DMS53 treated with DMSO at 0.1 percent for 48 hours (cell line): ENCODE measurements at regions not wholly inside any gene's neighbourhood (a gene's known extent, or its start where the extent isn't known, plus 50 kb on each side); places are given as distances from the start of the nearest gene placed in this dataset.
"Not testable (repeated sequence)": the region's sequence is repeated elsewhere in the genome, so short reads cannot be mapped to it uniquely, and the experiment has no call there.

Experiments used
- DNase-seq: peaks from one replicate; lab custom pipeline; 2025; ENCODE audit not compliant: unreplicated experiment; lab: John Stamatoyannopoulos, UW

GRCh38 chr3:177356113-177356512 is 158.8 kb upstream of the TBL1XR1 start:
- DNase-seq, result no peak

GRCh38 chr3:177356952-177357351 is 159.7 kb upstream of the TBL1XR1 start:
- no peak for DNase-seq

- no peak for DNase-seq
These were observed 160.2 kb upstream of the TBL1XR1 start for GRCh38 chr3:177357352-177358090.

- peak; percentile 42 for DNase-seq
These were observed 161.1 kb upstream of the TBL1XR1 start for GRCh38 chr3:177358091-177358976.

GRCh38 chr3:177358977-177359592 is 161.8 kb upstream of the TBL1XR1 start:
- peak; percentile 24 for DNase-seq

- peak; percentile 90 for DNase-seq
These were observed 162.5 kb upstream of the TBL1XR1 start for GRCh38 chr3:177359593-177360357.

GRCh38 chr3:177361081-177361938 is 164.0 kb upstream of the TBL1XR1 start:
- DNase-seq, result no peak

GRCh38 chr3:177362626-177363025 is 165.3 kb upstream of the TBL1XR1 start:
- no peak for DNase-seq

- no peak for DNase-seq
These were observed 167.0 kb upstream of the TBL1XR1 start for GRCh38 chr3:177364236-177364635.

GRCh38 chr3:177365294-177365693 is 168.0 kb upstream of the TBL1XR1 start:
- DNase-seq, result not testable (repeated sequence)

GRCh38 chr3:177367788-177368187 is 170.5 kb upstream of the TBL1XR1 start:
- DNase-seq, result no peak

- DNase-seq, result no peak
These were observed 173.1 kb upstream of the TBL1XR1 start for GRCh38 chr3:177370246-177370822.

- no peak for DNase-seq
These were observed 173.9 kb upstream of the TBL1XR1 start for GRCh38 chr3:177371146-177371545.

GRCh38 chr3:177371888-177372287 is 174.6 kb upstream of the TBL1XR1 start:
- DNase-seq, result no peak

- DNase-seq, result no peak
These were observed 177.0 kb upstream of the TBL1XR1 start for GRCh38 chr3:177374323-177374722.

- DNase-seq, result no peak
These were observed 178.0 kb upstream of the TBL1XR1 start for GRCh38 chr3:177375316-177375715.

- DNase-seq, result no peak
These were observed 179.9 kb upstream of the TBL1XR1 start for GRCh38 chr3:177377166-177377565.

GRCh38 chr3:177378168-177378567 is 180.9 kb upstream of the TBL1XR1 start:
- no peak for DNase-seq

- no peak for DNase-seq
These were observed 181.8 kb upstream of the TBL1XR1 start for GRCh38 chr3:177379045-177379444.

- DNase-seq, result no peak
These were observed 183.8 kb upstream of the TBL1XR1 start for GRCh38 chr3:177381070-177381469.
